H1 (cell line): ENCODE measurements at regions not wholly inside any gene's neighbourhood (a gene's known extent, or its start where the extent isn't known, plus 50 kb on each side); places are given as distances from the start of the nearest gene placed in this dataset.

Source experiments
- CTCF ChIA-PET: fragments of 300-600 bp; sonication (Branson Sonifier 250); formaldehyde crosslinking; loops from one replicate; lab custom pipeline; 2021; ENCODE audit not compliant: partially characterized antibody; lab: Charles Lee
- POLR2A ChIA-PET: fragments of 300-600 bp; sonication (Branson Sonifier 250); formaldehyde crosslinking; loops from one replicate; lab custom pipeline; 2021; ENCODE audit warnings: inconsistent platforms; ENCODE audit not compliant: partially characterized antibody; lab: Charles Lee
- DNase-seq, 2 experiments: peaks; one replicate each; pipeline versions ENCODE4 v3.0.0 to v3.0.0-alpha.2; 2010 to 2022; ENCODE audit warnings: low spot score in 2 of 2, low read depth in 1 of 2, mixed read lengths in 1 of 2
- FAIRE-seq: peaks from 2 replicates; lab custom pipeline; 2011; peaks lifted over from hg19 to GRCh38; lab: Jason Lieb, UNC
- H2AFZ ChIP-seq: 2 replicates; pipeline ENCODE4 v1.8.1; 2012; ENCODE audit warnings: low read length, inconsistent platforms
- H2AK5ac ChIP-seq: 2 replicates; pipeline ENCODE4 v1.6.1; 2013; ENCODE audit warnings: low read depth, low read length
- H2BK120ac ChIP-seq: replicated peaks from 2 replicates; pipeline ENCODE3; 2013; ENCODE audit warnings: low read depth, low read length, inconsistent platforms
- H2BK12ac ChIP-seq: 2 replicates; pipeline ENCODE4 v1.6.1; 2013; ENCODE audit warnings: low read depth, low read length
- H2BK15ac ChIP-seq: 2 replicates; pipeline ENCODE4 v1.6.1; 2013; ENCODE audit warnings: low read length
- H2BK20ac ChIP-seq: 2 replicates; pipeline ENCODE4 v1.6.1; 2013; ENCODE audit warnings: low read length
- H2BK5ac ChIP-seq: 2 replicates; pipeline ENCODE4 v1.6.1; 2013; ENCODE audit warnings: low read depth, low read length
- H3K14ac ChIP-seq: 2 replicates; pipeline ENCODE4 v1.6.1; 2013; ENCODE audit warnings: inconsistent platforms; ENCODE audit not compliant: insufficient read length
- H3K18ac ChIP-seq: 2 replicates; pipeline ENCODE4 v1.6.1; 2013; ENCODE audit warnings: low read length; ENCODE audit errors: extremely low read depth
- H3K23ac ChIP-seq: 2 replicates; pipeline ENCODE4 v1.6.1; 2013; ENCODE audit warnings: inconsistent platforms; ENCODE audit not compliant: insufficient read length
- H3K23me2 ChIP-seq: 2 replicates; pipeline ENCODE4 v1.6.1; 2013; ENCODE audit warnings: low read depth, low read length
- H3K27ac ChIP-seq: 2 replicates; pipeline ENCODE4 v1.6.1; 2011; ENCODE audit warnings: low read depth, low read length, inconsistent platforms
- H3K27me3 ChIP-seq, 4 experiments: replicated peaks in 1 of 4; 1 replicate in 1 of 4; 2 replicates in 3 of 4; pipeline versions ENCODE4 v1.6.1 to v1.8.1; 2011 to 2013; ENCODE audit warnings: low read length in 3 of 4, mild to moderate bottlenecking in 3 of 4, inconsistent platforms in 2 of 4, mixed read lengths in 2 of 4, moderate library complexity in 1 of 4; ENCODE audit not compliant: control insufficient read depth in 3 of 4, insufficient read depth in 3 of 4; ENCODE audit errors: extremely low read depth in 1 of 4
- H3K36me3 ChIP-seq, 4 experiments: 2 replicates each; pipeline versions ENCODE4 v1.6.1 to v1.8.1; 2011 to 2013; ENCODE audit warnings: mild to moderate bottlenecking in 4 of 4, low read length in 3 of 4, moderate library complexity in 2 of 4, control low read depth in 1 of 4, inconsistent platforms in 1 of 4; ENCODE audit not compliant: insufficient read depth in 4 of 4, control insufficient read depth in 2 of 4
- H3K4ac ChIP-seq: replicated peaks from 2 replicates; pipeline ENCODE3; 2013; ENCODE audit warnings: low read length, low read depth, mixed read lengths, inconsistent platforms; ENCODE audit not compliant: insufficient read length
- H3K4me1 ChIP-seq, 4 experiments: replicated peaks in 1 of 4; 1 replicate in 1 of 4; 2 replicates in 3 of 4; pipeline versions ENCODE4 v1.6.1 to v1.8.1; 2011 to 2013; ENCODE audit warnings: low read length in 3 of 4, inconsistent platforms in 2 of 4, mixed read lengths in 1 of 4; ENCODE audit not compliant: insufficient read depth in 4 of 4, control insufficient read depth in 3 of 4
- H3K4me2 ChIP-seq, 2 experiments: 2 replicates each; pipeline versions ENCODE4 v1.6.1 to v1.8.1; 2011 to 2013; ENCODE audit warnings: low read depth in 2 of 2, low read length in 2 of 2, control low read depth in 1 of 2, inconsistent platforms in 1 of 2, mild to moderate bottlenecking in 1 of 2; ENCODE audit not compliant: insufficient read depth in 1 of 2
- H3K4me3 ChIP-seq, 4 experiments: fragments of 200-600, 300-600 bp in 1 of 4; sonication (generic), shearing (Covaris generic), sonication (Bioruptor Twin) in 1 of 4; 2 replicates each; pipeline versions ENCODE4 v1.5.1 to v1.8.1; 2011 to 2016; ENCODE audit warnings: low read length in 4 of 4, low read depth in 3 of 4, control low read depth in 2 of 4, inconsistent platforms in 2 of 4, mild to moderate bottlenecking in 2 of 4, mixed read lengths in 1 of 4, moderate library complexity in 1 of 4; ENCODE audit not compliant: insufficient read depth in 2 of 4; ENCODE audit errors: extremely low read depth in 1 of 4
- H3K56ac ChIP-seq: replicated peaks from 2 replicates; pipeline ENCODE3; 2013; ENCODE audit warnings: low read depth, mild to moderate bottlenecking, mixed read lengths, low read length, inconsistent platforms; ENCODE audit not compliant: insufficient read length
- H3K79me1 ChIP-seq: 2 replicates; pipeline ENCODE4 v1.6.1; 2013; ENCODE audit warnings: low read depth, low read length, control low read depth
- H3K79me2 ChIP-seq, 2 experiments: 2 replicates each; pipeline versions ENCODE4 v1.6.1 to v1.8.1; 2012 to 2013; ENCODE audit warnings: low read length in 2 of 2, mild to moderate bottlenecking in 2 of 2, inconsistent platforms in 1 of 2; ENCODE audit not compliant: insufficient read depth in 2 of 2, control insufficient read depth in 1 of 2
- H3K9ac ChIP-seq, 4 experiments: replicated peaks in 1 of 4; 1 replicate in 1 of 4; 2 replicates in 3 of 4; pipeline versions ENCODE4 v1.6.1 to v1.8.1; 2011 to 2013; ENCODE audit warnings: low read depth in 3 of 4, low read length in 3 of 4, control low read depth in 2 of 4, mild to moderate bottlenecking in 2 of 4, moderate library complexity in 2 of 4, inconsistent platforms in 1 of 4; ENCODE audit errors: extremely low read depth in 1 of 4
- H3K9me3 ChIP-seq, 2 experiments: 2 replicates each; pipeline versions ENCODE4 v1.6.1 to v1.8.1; 2012 to 2013; ENCODE audit warnings: mild to moderate bottlenecking in 2 of 2, moderate library complexity in 2 of 2, control low read depth in 1 of 2, inconsistent platforms in 1 of 2, low read depth in 1 of 2, low read length in 1 of 2, mixed read lengths in 1 of 2; ENCODE audit not compliant: insufficient read depth in 2 of 2
- H4K20me1 ChIP-seq, 2 experiments: replicated peaks in 1 of 2; 2 replicates each; pipeline versions ENCODE3 to v1.8.1; 2011 to 2013; ENCODE audit warnings: inconsistent platforms in 2 of 2, low read length in 2 of 2, mild to moderate bottlenecking in 1 of 2; ENCODE audit not compliant: insufficient read depth in 2 of 2, control insufficient read depth in 1 of 2
- H4K5ac ChIP-seq: 2 replicates; pipeline ENCODE4 v1.6.1; 2013; ENCODE audit warnings: low read length, low read depth, mixed read lengths, inconsistent platforms; ENCODE audit not compliant: insufficient read length
- H4K8ac ChIP-seq: 2 replicates; pipeline ENCODE4 v1.8.0; 2013; ENCODE audit warnings: mild to moderate bottlenecking, moderate library complexity, low read length, inconsistent platforms; ENCODE audit not compliant: insufficient read depth; ENCODE audit errors: extremely low read depth
- H4K91ac ChIP-seq: replicated peaks from 2 replicates; pipeline ENCODE3; 2013; ENCODE audit warnings: low read length, mixed read lengths, inconsistent platforms; ENCODE audit not compliant: insufficient read length
- CBX8 ChIP-seq: fragments of 300-800, 300-1000 bp; sonication (generic); IDR thresholded peaks from 2 replicates; pipeline ENCODE4 v1.7.1; 2016; ENCODE audit warnings: low read depth, low read length, borderline replicate concordance
- CHD2 ChIP-seq: IDR thresholded peaks from 2 replicates; pipeline ENCODE4 v1.6.1; 2012; ENCODE audit warnings: low read length, improper control_type of control experiment
- JUN ChIP-seq: IDR thresholded peaks from 2 replicates; pipeline ENCODE4 v1.6.1; 2011; ENCODE audit warnings: low read depth, mild to moderate bottlenecking, improper control_type of control experiment, low read length
- MAFK ChIP-seq: IDR thresholded peaks from 2 replicates; pipeline ENCODE4 v1.6.1; 2012; ENCODE audit warnings: low read depth, mild to moderate bottlenecking, improper control_type of control experiment, low read length
- PHF8 ChIP-seq: fragments of 200-600 bp; sonication (generic); conservative IDR thresholded peaks from 2 replicates; pipeline ENCODE4 v1.7.1; 2012; ENCODE audit warnings: low read depth, mild to moderate bottlenecking, inconsistent platforms, low read length, moderate library complexity
- RAD21 ChIP-seq, 2 experiments: IDR thresholded peaks in 1 of 2; conservative IDR thresholded peaks in 1 of 2; 2 replicates each; pipeline ENCODE4 v1.6.1; 2011; ENCODE audit warnings: low read depth in 2 of 2, low read length in 2 of 2, improper control_type of control experiment in 1 of 2, inconsistent platforms in 1 of 2, mild to moderate bottlenecking in 1 of 2, moderate library complexity in 1 of 2
- RNF2 ChIP-seq: fragments of 200-900, 300-1000 bp; sonication (generic); IDR thresholded peaks from 2 replicates; pipeline ENCODE4 v1.7.1; 2016; ENCODE audit warnings: borderline replicate concordance, low read depth, mild to moderate bottlenecking, antibody characterized with exemption, low read length; ENCODE audit not compliant: poor library complexity, severe bottlenecking; ENCODE audit errors: missing control alignments
- SIN3A ChIP-seq, 2 experiments: IDR thresholded peaks in 1 of 2; conservative IDR thresholded peaks in 1 of 2; 2 replicates each; pipeline ENCODE4 v1.6.1; 2011 to 2012; ENCODE audit warnings: low read length in 2 of 2, improper control_type of control experiment in 1 of 2, low read depth in 1 of 2, mild to moderate bottlenecking in 1 of 2
- SIRT6 ChIP-seq: IDR thresholded peaks from one replicate; pipeline ENCODE4 v1.7.1; 2012; ENCODE audit warnings: low read length, inconsistent platforms
- TAF7 ChIP-seq: optimal IDR thresholded peaks from 2 replicates; pipeline ENCODE3; 2011; ENCODE audit warnings: low read depth, mild to moderate bottlenecking, inconsistent platforms, low read length, moderate library complexity, borderline replicate concordance
- TCF12 ChIP-seq: IDR thresholded peaks from 2 replicates; pipeline ENCODE4 v1.6.1; 2011; ENCODE audit warnings: low read depth, mild to moderate bottlenecking, low read length
- WGBS, 2 experiments: shearing (Covaris generic) in 1 of 2; methylation state at CpG; one replicate each; pipeline versions ENCODE4 v1.1.6 to v1.1.7; 2013 to 2015; ENCODE audit warnings: low lambda C conversion rate in 2 of 2, mixed read lengths in 2 of 2, inconsistent platforms in 1 of 2, low coverage in 1 of 2, missing lambda C conversion rate in 1 of 2; ENCODE audit not compliant: insufficient replicate concordance in 2 of 2, insufficient coverage in 1 of 2, insufficient read length in 1 of 2; ENCODE audit errors: extremely low coverage in 1 of 2, missing lambda C conversion rate in 1 of 2; 5-methylcytosine and 5-hydroxymethylcytosine counted together

GRCh38 chr9:19551124-19551929 is 142.5 kb downstream of the ACER2 start:
- Histone ChIP-seq H3K9ac (no peak overlapping the region), H2BK15ac (no peak overlapping the region), H2AK5ac (no peak overlapping the region), H3K14ac (no peak overlapping the region), H3K27me3 (no peaks in the 10 kb centered on the region), H3K9me3 (no peaks in the 10 kb centered on the region; a peak in 1 of 4 replicates), H4K91ac (no peak overlapping the region), H4K5ac (no peak overlapping the region), H3K4me1 (peaks cover 0 to 3% (median 1%) of the 10 kb centered on the region in 4 experiments; a peak in 4 of 7 replicates), H3K23me2 (no peaks in the 10 kb centered on the region), H3K4me2 (no peak overlapping the region), H3K79me2 (no peaks in the 10 kb centered on the region), H4K8ac (no peak overlapping the region), H3K4ac (peak overlapping the region; percentile 10), H3K4me3 (no peak overlapping the region), H3K36me3 (peaks cover 0 to 4% (median 0%) of the 10 kb centered on the region in 4 experiments; a peak in 1 of 8 replicates), H2BK12ac (no peak overlapping the region), H3K18ac (no peak overlapping the region), H3K27ac (no peak overlapping the region), H3K23ac (no peak overlapping the region), H2BK120ac (no peak overlapping the region), H4K20me1 (no peaks in the 10 kb centered on the region), H2AFZ (no peak overlapping the region), H2BK5ac (no peak overlapping the region), H2BK20ac (no peak overlapping the region), H3K56ac (no peak overlapping the region), H3K79me1 (no peaks in the 10 kb centered on the region)
- 73% methylated on average over 8 of the region's 8 CpGs; no CpG with 5 or more reads in 1 of the 2 experiments for WGBS, 2 experiments
- ChIA-PET CTCF (interaction anchor here (0.6 to 2.2 kb wide), 24 partner anchors 9 to 1043 kb away, joined by 3 to 8 read pairs (median 3); no protein-coding TSS in a partner anchor), POLR2A (interaction anchor here (1.1 kb wide), 1 partner anchor 178 kb away, joined by 3 read pairs; no protein-coding TSS in a partner anchor)
- FAIRE-seq: no peak
- peak in 1 of 2 experiments; percentile 51 for DNase-seq
- TF ChIP-seq JUN: no peak
- no peak for TF ChIP-seq SIRT6
- no peak for TF ChIP-seq PHF8
- peak; percentile 18 to 40; a peak in 3 of 4 replicates for TF ChIP-seq RAD21 (IDR thresholded peaks at IDR 0.05 in 1 of 2, conservative IDR thresholded peaks at IDR 0.05 in 1 of 2; ENCODE audit: low read depth in 2 of 2, low read length in 2 of 2)
- TF ChIP-seq CHD2: no peak
- TF ChIP-seq TCF12: no peak
- no peak for TF ChIP-seq CBX8
- no peak for TF ChIP-seq SIN3A (conservative IDR thresholded peaks at IDR 0.05 in 1 of 2, IDR thresholded peaks at IDR 0.05 in 1 of 2; ENCODE audit: low read depth in 1 of 2, low read length in 2 of 2)
- no peak for TF ChIP-seq TAF7
- no peak for TF ChIP-seq RNF2
- TF ChIP-seq MAFK: no peak
